GM12892 (cell line): ENCODE measurements at regions not wholly inside any gene's neighbourhood (a gene's known extent, or its start where the extent isn't known, plus 50 kb on each side); places are given as distances from the start of the nearest gene placed in this dataset.

Experiments
- POLR2AphosphoS5 ChIP-seq: IDR thresholded peaks from 2 replicates; pipeline ENCODE4 v1.6.1; 2011; ENCODE audit warnings: low read depth, low read length, control low read depth
- TAF1 ChIP-seq: IDR thresholded peaks from 2 replicates; pipeline ENCODE4 v1.6.1; 2011; ENCODE audit warnings: low read depth, mild to moderate bottlenecking, control low read depth, low read length, borderline replicate concordance

GRCh38 chr12:125797421-125798175 lies 732.4 kb downstream of the AACS start:
- TF ChIP-seq POLR2AphosphoS5 (no peak), TAF1 (no peak)
